Inferior parietal cortex (tissue), 1 donor: ENCODE measurements at regions not wholly inside any gene's neighbourhood (a gene's known extent, or its start where the extent isn't known, plus 50 kb on each side); places are given as distances from the start of the nearest gene placed in this dataset.

Experiments used
- DNase-seq: peaks from one replicate; pipeline ENCODE4 v3.0.0-alpha.2; 2016; ENCODE audit errors: extremely low spot score

- no peak for DNase-seq
These were observed 274.0 kb downstream of the RNF152 start for GRCh38 chr18:61618816-61619215.

- DNase-seq: no peak
These were observed 276.6 kb downstream of the RNF152 start for GRCh38 chr18:61616111-61616610.

- DNase-seq: no peak
These were observed 279.3 kb downstream of the CDH20 start for GRCh38 chr18:61612517-61612916.

GRCh38 chr18:61609131-61609530 is 275.9 kb downstream of the CDH20 start:
- no peak for DNase-seq

GRCh38 chr18:61608316-61608715 is 275.1 kb downstream of the CDH20 start:
- no peak for DNase-seq

- DNase-seq: no peak
These were observed 274.6 kb downstream of the CDH20 start for GRCh38 chr18:61607867-61608266.

GRCh38 chr18:61606759-61607158 is 273.5 kb downstream of the CDH20 start:
- DNase-seq: no peak

- no peak for DNase-seq
These were observed 272.9 kb downstream of the CDH20 start for GRCh38 chr18:61606068-61606660.

- DNase-seq: no peak
These were observed 272.3 kb downstream of the CDH20 start for GRCh38 chr18:61605376-61606067.
